HEK293 (cell line): ENCODE measurements at regions not wholly inside any gene's neighbourhood (a gene's known extent, or its start where the extent isn't known, plus 50 kb on each side); places are given as distances from the start of the nearest gene placed in this dataset.

Experiments used
- CTCF ChIA-PET: fragments of 350-600 bp; formaldehyde crosslinking; extraction: SDS; loops from one replicate; lab custom pipeline; 2021; ENCODE audit warnings: antibody characterized with exemption; lab: Yijun Ruan, JAX
- POLR2A ChIA-PET: fragments of 300-600 bp; formaldehyde crosslinking; extraction: SDS; loops from one replicate; lab custom pipeline; 2020; ENCODE audit warnings: antibody characterized with exemption, inconsistent platforms; lab: Yijun Ruan, JAX
- H3K27ac ChIP-seq: fragments of 200-500 bp; sonication (Bioruptor generic); 2 replicates; pipeline ENCODE4 v1.5.1; 2014; ENCODE audit warnings: low read depth, low read length, control low read depth, inconsistent platforms; ENCODE audit errors: extremely low read depth
- H3K36me3 ChIP-seq, 2 experiments: fragments of 200-500 bp in 1 of 2; sonication (Bioruptor generic) in 1 of 2; 1 replicate in 1 of 2; 2 replicates in 1 of 2; pipeline ENCODE4 v1.5.1; 2014 to 2017; ENCODE audit warnings: inconsistent platforms in 2 of 2, low read length in 2 of 2; ENCODE audit not compliant: control insufficient read depth in 2 of 2, insufficient read depth in 1 of 2
- H3K4me1 ChIP-seq: fragments of 200-500 bp; sonication (Bioruptor generic); 2 replicates; pipeline ENCODE4 v1.5.1; 2014; ENCODE audit warnings: mild to moderate bottlenecking, low read length, inconsistent platforms; ENCODE audit not compliant: control insufficient read depth, insufficient read depth
- H3K4me3 ChIP-seq: 2 replicates; pipeline ENCODE4 v1.5.1; 2011; ENCODE audit warnings: low read depth, mild to moderate bottlenecking, control low read depth, low read length, moderate library complexity
- H3K9me3 ChIP-seq: fragments of 200-500 bp; sonication (Bioruptor generic); 2 replicates; pipeline ENCODE4 v1.5.1; 2014; ENCODE audit warnings: low read depth, low read length, inconsistent platforms; ENCODE audit not compliant: control insufficient read depth, insufficient read depth
- GLI4 ChIP-seq: fragments of 450-650 bp; formaldehyde crosslinking; IDR thresholded peaks from 2 replicates; pipeline ENCODE4 v1.5.1; 2016; ENCODE audit warnings: missing biosample characterization, missing genetic modification characterization
- MZF1 ChIP-seq: fragments of 450-650 bp; formaldehyde crosslinking; IDR thresholded peaks from 2 replicates; pipeline ENCODE4 v1.5.1; 2017; ENCODE audit warnings: missing biosample characterization, missing genetic modification characterization, borderline replicate concordance
- SCRT1 ChIP-seq: fragments of 450-650 bp; formaldehyde crosslinking; IDR thresholded peaks from 2 replicates; pipeline ENCODE4 v1.5.1; 2016; ENCODE audit warnings: missing biosample characterization, missing genetic modification characterization, borderline replicate concordance
- TCF7L2 ChIP-seq: IDR thresholded peaks from 2 replicates; pipeline ENCODE4 v1.6.1; 2011; ENCODE audit warnings: low read depth, mild to moderate bottlenecking, inconsistent platforms, low read length, moderate library complexity, borderline replicate concordance
- TRIM28 ChIP-seq: IDR thresholded peaks from 2 replicates; pipeline ENCODE4 v1.6.1; 2011; ENCODE audit warnings: low read length, control low read depth, borderline replicate concordance
- ZBTB21 ChIP-seq: fragments of 450-650 bp; formaldehyde crosslinking; IDR thresholded peaks from 2 replicates; pipeline ENCODE4 v1.5.1; 2017; ENCODE audit warnings: missing biosample characterization, missing genetic modification characterization
- ZBTB26 ChIP-seq: fragments of 450-650 bp; formaldehyde crosslinking; optimal IDR thresholded peaks from 2 replicates; pipeline ENCODE3; 2016; ENCODE audit warnings: missing biosample characterization, mild to moderate bottlenecking, missing genetic modification characterization
- ZNF112 ChIP-seq: fragments of 450-650 bp; formaldehyde crosslinking; IDR thresholded peaks from 2 replicates; pipeline ENCODE4 v1.5.0; 2017; ENCODE audit warnings: missing biosample characterization, missing genetic modification characterization
- ZNF18 ChIP-seq: fragments of 450-650 bp; formaldehyde crosslinking; IDR thresholded peaks from 2 replicates; pipeline ENCODE4 v1.5.1; 2016; ENCODE audit warnings: missing biosample characterization, missing genetic modification characterization
- ZNF266 ChIP-seq: fragments of 450-650 bp; formaldehyde crosslinking; IDR thresholded peaks from 2 replicates; pipeline ENCODE4 v1.5.1; 2016; ENCODE audit warnings: missing biosample characterization, missing genetic modification characterization, low read depth
- ZNF341 ChIP-seq: fragments of 450-650 bp; formaldehyde crosslinking; IDR thresholded peaks from 2 replicates; pipeline ENCODE4; 2016; ENCODE audit warnings: low read depth, missing biosample characterization, missing genetic modification characterization
- ZNF37A ChIP-seq: fragments of 450-650 bp; IDR thresholded peaks from 2 replicates; pipeline ENCODE4 v1.5.1; 2018; ENCODE audit warnings: missing biosample characterization, missing genetic modification characterization
- ZNF513 ChIP-seq: fragments of 450-650 bp; IDR thresholded peaks from 2 replicates; pipeline ENCODE4 v1.5.1; 2018; ENCODE audit warnings: missing biosample characterization, missing genetic modification characterization
- ZNF548 ChIP-seq: fragments of 450-650 bp; formaldehyde crosslinking; IDR thresholded peaks from 2 replicates; pipeline ENCODE4 v1.5.1; 2016; ENCODE audit warnings: missing biosample characterization, missing genetic modification characterization
- ZNF549 ChIP-seq: fragments of 450-650 bp; IDR thresholded peaks from 2 replicates; pipeline ENCODE4 v1.5.1; 2018; ENCODE audit warnings: missing biosample characterization, missing genetic modification characterization, mild to moderate bottlenecking, inconsistent platforms, moderate library complexity
- ZNF571 ChIP-seq: fragments of 450-650 bp; formaldehyde crosslinking; IDR thresholded peaks from 2 replicates; pipeline ENCODE4 v1.5.0; 2017; ENCODE audit warnings: missing biosample characterization, missing genetic modification characterization
- ZNF639 ChIP-seq: fragments of 450-650 bp; formaldehyde crosslinking; IDR thresholded peaks from 2 replicates; pipeline ENCODE4 v1.5.1; 2016; ENCODE audit warnings: missing biosample characterization, missing genetic modification characterization
- ZNF664 ChIP-seq: fragments of 450-650 bp; formaldehyde crosslinking; IDR thresholded peaks from 2 replicates; pipeline ENCODE4 v1.5.1; 2016; ENCODE audit warnings: missing biosample characterization, missing genetic modification characterization
- ZNF707 ChIP-seq: fragments of 450-650 bp; formaldehyde crosslinking; IDR thresholded peaks from 2 replicates; pipeline ENCODE4 v1.5.1; 2016; ENCODE audit warnings: missing biosample characterization, missing genetic modification characterization
- TF ChIP-seq, protein P1 (sequence below): fragments of 450-650 bp; formaldehyde crosslinking; conservative IDR thresholded peaks from 2 replicates; pipeline ENCODE4 v1.5.1; 2016; ENCODE audit warnings: low read depth, missing biosample characterization, missing genetic modification characterization

- Histone ChIP-seq H3K4me1 (no peaks in the 10 kb centered on the region), H3K9me3 (no peaks in the 10 kb centered on the region), H3K4me3 (no peak overlapping the region), H3K27ac (no peak overlapping the region), H3K36me3 (no peaks in the 10 kb centered on the region)
- CTCF ChIA-PET = interaction anchor here (0.6 kb wide), 1 partner anchor 427 kb away, joined by 3 read pairs; no protein-coding TSS in a partner anchor
- POLR2A ChIA-PET = no interaction called here
- TF ChIP-seq ZBTB26 (tag by site-specific recombination) (no peak), ZNF341 (no peak), ZNF548 (tag by site-specific recombination) (no peak), ZNF639 (tag by site-specific recombination) (no peak), ZNF112 (tag by site-specific recombination) (no peak), ZBTB21 (no peak), MZF1 (no peak)
- TF ChIP-seq, protein P1, sequence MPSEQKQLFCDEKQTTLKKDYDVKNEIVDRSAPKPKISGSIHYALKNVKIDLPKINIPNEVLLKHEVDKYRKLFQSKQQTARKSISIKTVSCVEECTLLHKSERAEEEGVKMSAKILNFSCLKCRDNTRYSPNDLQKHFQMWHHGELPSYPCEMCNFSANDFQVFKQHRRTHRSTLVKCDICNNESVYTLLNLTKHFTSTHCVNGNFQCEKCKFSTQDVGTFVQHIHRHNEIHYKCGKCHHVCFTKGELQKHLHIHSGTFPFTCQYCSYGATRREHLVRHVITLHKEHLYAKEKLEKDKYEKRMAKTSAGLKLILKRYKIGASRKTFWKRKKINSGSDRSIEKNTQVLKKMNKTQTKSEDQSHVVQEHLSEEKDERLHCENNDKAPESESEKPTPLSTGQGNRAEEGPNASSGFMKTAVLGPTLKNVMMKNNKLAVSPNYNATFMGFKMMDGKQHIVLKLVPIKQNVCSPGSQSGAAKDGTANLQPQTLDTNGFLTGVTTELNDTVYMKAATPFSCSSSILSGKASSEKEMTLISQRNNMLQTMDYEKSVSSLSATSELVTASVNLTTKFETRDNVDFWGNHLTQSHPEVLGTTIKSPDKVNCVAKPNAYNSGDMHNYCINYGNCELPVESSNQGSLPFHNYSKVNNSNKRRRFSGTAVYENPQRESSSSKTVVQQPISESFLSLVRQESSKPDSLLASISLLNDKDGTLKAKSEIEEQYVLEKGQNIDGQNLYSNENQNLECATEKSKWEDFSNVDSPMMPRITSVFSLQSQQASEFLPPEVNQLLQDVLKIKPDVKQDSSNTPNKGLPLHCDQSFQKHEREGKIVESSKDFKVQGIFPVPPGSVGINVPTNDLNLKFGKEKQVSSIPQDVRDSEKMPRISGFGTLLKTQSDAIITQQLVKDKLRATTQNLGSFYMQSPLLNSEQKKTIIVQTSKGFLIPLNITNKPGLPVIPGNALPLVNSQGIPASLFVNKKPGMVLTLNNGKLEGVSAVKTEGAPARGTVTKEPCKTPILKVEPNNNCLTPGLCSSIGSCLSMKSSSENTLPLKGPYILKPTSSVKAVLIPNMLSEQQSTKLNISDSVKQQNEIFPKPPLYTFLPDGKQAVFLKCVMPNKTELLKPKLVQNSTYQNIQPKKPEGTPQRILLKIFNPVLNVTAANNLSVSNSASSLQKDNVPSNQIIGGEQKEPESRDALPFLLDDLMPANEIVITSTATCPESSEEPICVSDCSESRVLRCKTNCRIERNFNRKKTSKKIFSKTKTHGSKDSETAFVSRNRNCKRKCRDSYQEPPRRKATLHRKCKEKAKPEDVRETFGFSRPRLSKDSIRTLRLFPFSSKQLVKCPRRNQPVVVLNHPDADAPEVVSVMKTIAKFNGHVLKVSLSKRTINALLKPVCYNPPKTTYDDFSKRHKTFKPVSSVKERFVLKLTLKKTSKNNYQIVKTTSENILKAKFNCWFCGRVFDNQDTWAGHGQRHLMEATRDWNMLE (tag by site-specific recombination) = no peak
- TF ChIP-seq, all 188 proteins: peak for 0
Observed at GRCh38 chr18:68467329-68467728, 247.6 kb downstream of the TMX3 start.

- TF ChIP-seq ZNF37A = no peak
- no peak for TF ChIP-seq GLI4 (tag by site-specific recombination)
- TF ChIP-seq ZNF571 (tag by site-specific recombination) = no peak
- TF ChIP-seq SCRT1 = no peak
- no peak for TF ChIP-seq ZNF266 (tag by site-specific recombination)
- no peak for TF ChIP-seq ZNF549 (tag by site-specific recombination)
- no peak for TF ChIP-seq TRIM28
- no peak for TF ChIP-seq ZNF18 (tag by site-specific recombination)
- no peak for TF ChIP-seq ZNF513 (tag by site-specific recombination)
- no peak for TF ChIP-seq ZNF707
- no peak for TF ChIP-seq TCF7L2
- TF ChIP-seq ZNF664 (tag by site-specific recombination) = no peak
Observed at GRCh38 chr18:68466672-68467071, 248.2 kb downstream of the TMX3 start.

More at GRCh38 chr18:68466672-68467071, 248.2 kb downstream of the TMX3 start:
- ChIA-PET POLR2A (no interaction called here), CTCF (interaction anchor here (0.6 kb wide), 1 partner anchor 427 kb away, joined by 3 read pairs; no protein-coding TSS in a partner anchor)
- Histone ChIP-seq H3K4me1 (no peaks in the 10 kb centered on the region), H3K27ac (no peak overlapping the region), H3K4me3 (no peak overlapping the region), H3K9me3 (no peaks in the 10 kb centered on the region), H3K36me3 (no peaks in the 10 kb centered on the region)
